Activated CD4-positive, alpha-beta T cell treated with anti-CD3 and anti-CD28 coated beads for 36 hours (primary cell): ENCODE measurements at regions not wholly inside any gene's neighbourhood (a gene's known extent, or its start where the extent isn't known, plus 50 kb on each side); places are given as distances from the start of the nearest gene placed in this dataset.

Experiments used
- ATAC-seq: fragments of 200-7000 bp; cut with Tn5 transposase; one replicate; pipeline ENCODE4 v1.10.0; 2021; ENCODE audit warnings: mild to moderate bottlenecking, moderate library complexity
- CTCF ChIA-PET: fragments of 350-600 bp; sonication (Branson Sonifier 250); formaldehyde crosslinking; loops from one replicate; lab custom pipeline; 2021; ENCODE audit warnings: antibody characterized with exemption; lab: Charles Lee
- POLR2A ChIA-PET: fragments of 350-600 bp; sonication (Branson Sonifier 250); formaldehyde crosslinking; loops from one replicate; lab custom pipeline; 2021; ENCODE audit warnings: antibody characterized with exemption, inconsistent platforms; lab: Charles Lee
- DNase-seq: peaks from one replicate; pipeline ENCODE4 v3.0.0-alpha.2; 2020
- H3K27ac Mint-ChIP-seq: one replicate; pipeline ENCODE4 v1.8.0; 2021; ENCODE audit warnings: mixed read lengths
- H3K27me3 Mint-ChIP-seq: one replicate; pipeline ENCODE4 v1.8.0; 2021; ENCODE audit warnings: mixed read lengths
- H3K36me3 Mint-ChIP-seq: one replicate; pipeline ENCODE4 v1.8.0; 2021; ENCODE audit warnings: low read depth, mixed read lengths
- H3K4me1 Mint-ChIP-seq: one replicate; pipeline ENCODE4 v1.8.0; 2021; ENCODE audit warnings: mixed read lengths
- H3K4me3 Mint-ChIP-seq: one replicate; pipeline ENCODE4 v1.8.0; 2021; ENCODE audit warnings: mild to moderate bottlenecking, moderate library complexity, mixed read lengths
- H3K9me3 Mint-ChIP-seq: one replicate; pipeline ENCODE4 v1.8.0; 2021; ENCODE audit warnings: low read depth, mixed read lengths
- intact Hi-C, 2 experiments: fragments of 100-400 bp; cut with DNase I in 1 of 2; cut with micrococcal nuclease in 1 of 2; formaldehyde crosslinking; loops; one replicate each; pipeline versions ENCODE4 v1.14.2 to v1.15.1; 2022 to 2024; cut with DNase I, micrococcal nuclease

GRCh38 chr2:122098306-122098705 lies 342.9 kb downstream of the TSN start:
- POLR2A ChIA-PET: no interaction called here
- Mint-ChIP-seq H3K27me3 (no peaks in the 10 kb centered on the region), H3K4me1 (no peaks in the 10 kb centered on the region), H3K9me3 (no peaks in the 10 kb centered on the region), H3K4me3 (no peak overlapping the region), H3K36me3 (no peaks in the 10 kb centered on the region), H3K27ac (no peak overlapping the region)
- CTCF ChIA-PET: no interaction called here
- intact Hi-C loops: no loop called here
- ATAC-seq (no peak), DNase-seq (no peak)

GRCh38 chr2:122100346-122100745 lies 344.9 kb downstream of the TSN start:
- Mint-ChIP-seq H3K9me3 (no peaks in the 10 kb centered on the region), H3K36me3 (no peaks in the 10 kb centered on the region), H3K4me1 (no peaks in the 10 kb centered on the region), H3K4me3 (no peak overlapping the region), H3K27ac (no peak overlapping the region), H3K27me3 (no peaks in the 10 kb centered on the region)
- ATAC-seq: no peak
- POLR2A ChIA-PET: no interaction called here
- DNase-seq: no peak
- intact Hi-C loops: no loop called here
- CTCF ChIA-PET: no interaction called here

DNA sequence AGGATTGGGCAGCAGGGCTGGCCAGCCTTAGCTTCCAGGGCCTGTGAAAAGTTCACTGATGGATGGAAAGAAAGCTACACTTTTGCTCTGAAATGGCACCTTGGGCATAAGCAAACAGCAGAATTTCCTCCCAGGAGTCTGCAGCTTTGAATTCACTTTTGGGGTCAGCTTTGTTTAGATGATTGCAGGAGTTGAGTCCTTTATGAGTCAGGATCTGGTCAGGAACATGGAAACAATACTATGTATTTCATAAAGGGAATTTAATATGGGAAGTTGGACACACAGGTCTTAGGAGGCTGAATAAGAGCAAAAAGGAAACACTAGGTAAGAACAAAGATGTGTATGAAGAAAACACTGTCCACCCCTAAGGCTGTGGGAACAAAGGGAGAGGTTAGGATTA lies 345.3 kb downstream of the TSN start:
- H3K27ac Mint-ChIP-seq: no peak overlapping the region
- ATAC-seq: no peak
- H3K36me3 Mint-ChIP-seq: no peaks in the 10 kb centered on the region
- intact Hi-C loops: no loop called here
- H3K9me3 Mint-ChIP-seq: no peaks in the 10 kb centered on the region
- no peak for DNase-seq
- H3K27me3 Mint-ChIP-seq: no peaks in the 10 kb centered on the region
- H3K4me3 Mint-ChIP-seq: no peak overlapping the region
- CTCF ChIA-PET: no interaction called here
- H3K4me1 Mint-ChIP-seq: no peaks in the 10 kb centered on the region
- POLR2A ChIA-PET: no interaction called here

- intact Hi-C loops: no loop called here
- POLR2A ChIA-PET: interaction anchor here (0.6 kb wide), 1 partner anchor 1033 kb away, joined by 4 read pairs; no protein-coding TSS in a partner anchor
- Mint-ChIP-seq H3K4me1 (no peaks in the 10 kb centered on the region), H3K4me3 (no peak overlapping the region), H3K27me3 (no peaks in the 10 kb centered on the region), H3K36me3 (no peaks in the 10 kb centered on the region), H3K9me3 (no peaks in the 10 kb centered on the region), H3K27ac (no peak overlapping the region)
- CTCF ChIA-PET: no interaction called here
- DNase-seq: no peak
- ATAC-seq: no peak
Observed at GRCh38 chr2:122101319-122101718, 345.9 kb downstream of the TSN start.

DNA sequence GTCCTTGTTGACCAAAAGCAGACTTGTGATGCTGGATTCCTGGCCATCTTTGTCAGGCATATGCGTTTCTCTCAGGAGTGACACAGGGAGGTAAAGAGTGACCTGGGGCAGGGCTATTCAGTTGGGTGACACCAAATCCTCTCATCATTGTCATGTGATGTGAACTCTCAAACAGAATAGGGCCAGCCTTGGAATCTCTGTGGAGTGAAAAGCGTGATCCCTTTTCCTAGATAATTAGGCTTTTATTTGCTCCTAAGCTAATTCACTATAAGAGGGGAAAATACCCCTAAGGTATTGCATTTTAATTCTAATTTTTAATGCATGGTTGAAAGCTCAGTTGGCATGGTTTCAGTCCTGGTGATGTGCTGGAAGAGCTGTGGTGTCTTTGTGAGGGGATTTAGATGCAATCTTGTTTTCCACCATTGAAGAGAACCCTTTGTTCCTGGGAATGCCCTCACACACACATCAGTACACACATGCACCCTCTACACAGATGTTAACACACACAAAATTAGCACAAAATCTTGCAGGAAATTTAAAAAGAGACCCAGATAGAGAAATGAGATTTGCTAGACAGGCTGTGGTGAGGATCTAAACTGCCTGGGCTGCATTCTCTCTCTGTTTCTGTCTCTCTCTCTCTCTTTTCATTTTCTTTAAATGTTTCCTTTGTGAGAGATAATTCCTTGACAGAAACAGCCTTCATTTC lies 349.9 kb downstream of the TSN start:
- intact Hi-C loops: no loop called here
- H3K4me1 Mint-ChIP-seq: no peaks in the 10 kb centered on the region
- no peaks in the 10 kb centered on the region for H3K36me3 Mint-ChIP-seq
- no peak for ATAC-seq
- peaks cover 3% of the 10 kb centered on the region for H3K27me3 Mint-ChIP-seq
- DNase-seq: no peak
- no peak overlapping the region for H3K27ac Mint-ChIP-seq
- no peaks in the 10 kb centered on the region for H3K9me3 Mint-ChIP-seq
- CTCF ChIA-PET: no interaction called here
- H3K4me3 Mint-ChIP-seq: no peak overlapping the region
- POLR2A ChIA-PET: no interaction called here

GRCh38 chr2:122105877-122106206 lies 350.4 kb downstream of the TSN start:
- DNase-seq (no peak), ATAC-seq (no peak)
- no peaks in the 10 kb centered on the region for H3K36me3 Mint-ChIP-seq
- H3K9me3 Mint-ChIP-seq: no peaks in the 10 kb centered on the region
- ChIA-PET CTCF (no interaction called here), POLR2A (no interaction called here)
- intact Hi-C loops: no loop called here
- no peaks in the 10 kb centered on the region for H3K4me1 Mint-ChIP-seq
- peaks cover 3% of the 10 kb centered on the region for H3K27me3 Mint-ChIP-seq
- H3K27ac Mint-ChIP-seq: no peak overlapping the region
- no peak overlapping the region for H3K4me3 Mint-ChIP-seq

DNA sequence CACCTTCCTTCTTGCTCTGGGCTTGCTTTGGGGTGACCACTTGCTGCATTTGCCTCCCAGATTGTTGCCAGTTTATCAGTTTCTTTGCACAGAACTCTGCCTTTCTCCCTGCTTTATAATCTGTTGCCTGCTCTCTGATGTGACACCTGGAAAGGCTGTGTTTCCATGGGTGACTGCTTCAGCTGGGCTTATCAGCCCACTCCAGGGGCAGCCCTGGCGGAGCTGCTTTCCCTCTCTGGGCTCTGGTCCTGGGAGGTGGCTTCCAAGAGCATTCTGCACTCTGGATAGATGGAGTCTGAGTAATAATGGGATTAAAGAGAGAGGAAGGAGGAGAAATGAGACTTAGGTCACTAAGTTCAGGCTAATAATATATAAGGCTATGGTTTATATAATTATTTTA lies 352.7 kb downstream of the TSN start:
- Mint-ChIP-seq H3K4me3 (no peak overlapping the region), H3K36me3 (no peaks in the 10 kb centered on the region), H3K4me1 (no peaks in the 10 kb centered on the region), H3K9me3 (no peaks in the 10 kb centered on the region), H3K27ac (no peak overlapping the region), H3K27me3 (peaks cover 3% of the 10 kb centered on the region)
- intact Hi-C loops: no loop called here
- no peak for ATAC-seq
- no peak for DNase-seq
- CTCF ChIA-PET: no interaction called here
- POLR2A ChIA-PET: no interaction called here

DNA sequence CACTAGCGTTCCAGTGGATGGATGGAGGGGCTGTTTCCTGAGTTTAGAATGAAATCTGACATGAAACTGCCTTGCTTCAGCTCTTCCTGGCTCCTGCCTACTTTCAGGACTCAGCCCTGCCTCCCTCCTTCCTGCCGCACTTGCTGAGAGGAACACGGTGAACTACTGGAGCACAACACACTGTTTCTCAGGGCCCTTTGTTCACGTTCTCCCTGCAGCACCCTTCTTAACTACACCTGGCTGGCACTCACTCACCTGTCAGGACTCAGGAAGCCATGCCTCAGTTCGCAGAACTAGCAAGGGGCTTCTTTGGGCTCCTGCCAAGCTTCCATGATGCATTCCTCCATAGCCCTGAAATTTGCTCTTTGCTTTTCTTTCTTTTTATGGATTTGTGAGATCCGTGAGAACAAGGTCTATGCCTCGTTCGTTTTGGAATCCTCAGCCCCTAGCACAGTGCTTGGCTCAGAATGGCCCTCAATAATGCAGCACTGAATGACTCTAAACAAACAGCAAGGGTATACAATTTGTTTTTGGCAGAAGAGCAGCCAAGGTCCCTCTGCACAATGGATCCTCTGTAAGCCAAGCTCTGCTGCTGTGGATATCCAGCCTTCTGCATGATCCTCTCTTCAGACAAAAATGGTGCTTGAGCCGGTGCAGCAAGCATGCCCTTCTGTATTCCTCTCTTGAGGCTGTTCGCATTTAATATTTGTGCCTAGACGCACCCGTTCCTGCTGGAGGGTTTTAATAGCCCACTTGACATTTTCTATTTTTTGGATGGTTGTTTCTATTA lies 357.0 kb downstream of the TSN start:
- Mint-ChIP-seq H3K27ac (no peak overlapping the region), H3K4me1 (no peaks in the 10 kb centered on the region), H3K9me3 (no peaks in the 10 kb centered on the region), H3K36me3 (no peaks in the 10 kb centered on the region), H3K4me3 (no peak overlapping the region), H3K27me3 (no peaks in the 10 kb centered on the region)
- ChIA-PET CTCF (no interaction called here), POLR2A (no interaction called here)
- intact Hi-C loops: loop anchor here in 1 of 2 experiments (1.0 kb wide), 1 partner anchor 11 kb away; no protein-coding TSS in a partner anchor
- no peak for ATAC-seq
- no peak for DNase-seq

DNA sequence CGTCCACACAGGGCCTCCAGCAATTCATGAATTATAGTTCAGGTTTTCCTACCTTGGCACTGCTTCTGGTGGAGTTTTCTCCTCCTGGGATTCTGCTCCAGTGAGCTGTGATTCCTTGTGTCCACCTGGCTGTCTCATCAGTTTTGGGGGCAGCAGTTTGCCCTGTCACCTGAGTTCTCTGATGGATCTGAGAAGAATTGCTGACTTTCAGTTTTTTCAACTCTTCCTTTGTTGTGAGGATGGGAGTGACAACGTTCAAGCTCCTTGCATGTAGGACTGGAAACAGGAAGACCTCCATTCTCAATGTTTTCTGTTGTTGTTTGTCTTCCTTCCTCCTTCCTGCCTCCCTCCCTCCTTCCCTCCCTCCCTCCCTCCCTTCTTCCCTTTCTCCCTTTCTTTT lies 359.0 kb downstream of the TSN start:
- no peaks in the 10 kb centered on the region for H3K4me1 Mint-ChIP-seq
- no peak overlapping the region for H3K27ac Mint-ChIP-seq
- no peaks in the 10 kb centered on the region for H3K36me3 Mint-ChIP-seq
- DNase-seq (no peak), ATAC-seq (no peak)
- no peaks in the 10 kb centered on the region for H3K27me3 Mint-ChIP-seq
- ChIA-PET POLR2A (no interaction called here), CTCF (no interaction called here)
- no peaks in the 10 kb centered on the region for H3K9me3 Mint-ChIP-seq
- H3K4me3 Mint-ChIP-seq: no peak overlapping the region
- intact Hi-C loops: no loop called here

- Mint-ChIP-seq H3K27me3 (no peaks in the 10 kb centered on the region), H3K4me1 (no peaks in the 10 kb centered on the region), H3K36me3 (no peaks in the 10 kb centered on the region), H3K4me3 (no peak overlapping the region), H3K9me3 (peaks cover 5% of the 10 kb centered on the region), H3K27ac (no peak overlapping the region)
- ATAC-seq: no peak
- POLR2A ChIA-PET: no interaction called here
- intact Hi-C loops: no loop called here
- CTCF ChIA-PET: no interaction called here
- no peak for DNase-seq
Observed at GRCh38 chr2:122117371-122117770, 361.9 kb downstream of the TSN start.

DNA sequence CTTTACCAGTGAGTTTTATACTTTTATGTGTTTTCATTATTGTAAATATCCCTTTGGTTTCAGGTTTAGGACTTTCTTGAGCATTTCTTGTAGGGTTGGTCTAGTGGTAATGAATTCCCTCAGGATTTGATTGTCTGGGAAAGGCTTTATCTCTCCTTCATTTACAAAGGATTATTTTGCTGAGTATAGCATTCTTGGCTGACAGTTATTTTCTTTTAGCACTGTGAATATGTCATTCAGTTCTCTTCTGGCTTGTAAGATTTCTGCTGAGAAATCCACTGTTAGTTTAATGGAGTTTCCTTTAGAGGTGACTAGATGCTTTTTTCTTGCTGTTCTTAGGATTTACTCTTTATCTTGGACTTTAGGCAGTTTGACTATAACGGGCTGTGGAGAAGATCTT lies 373.9 kb downstream of the TSN start:
- Mint-ChIP-seq H3K27me3 (no peaks in the 10 kb centered on the region), H3K36me3 (no peaks in the 10 kb centered on the region), H3K4me1 (no peaks in the 10 kb centered on the region), H3K4me3 (no peak overlapping the region), H3K9me3 (peaks cover 19% of the 10 kb centered on the region), H3K27ac (no peak overlapping the region)
- CTCF ChIA-PET: no interaction called here
- POLR2A ChIA-PET: no interaction called here
- intact Hi-C loops: no loop called here
- ATAC-seq: no peak
- DNase-seq: no peak

- Mint-ChIP-seq H3K27ac (no peak overlapping the region), H3K4me1 (no peaks in the 10 kb centered on the region), H3K4me3 (no peak overlapping the region), H3K27me3 (peaks cover 4% of the 10 kb centered on the region), H3K9me3 (peaks cover 16% of the 10 kb centered on the region), H3K36me3 (no peaks in the 10 kb centered on the region)
- intact Hi-C loops: no loop called here
- no peak for DNase-seq
- POLR2A ChIA-PET: no interaction called here
- CTCF ChIA-PET: interaction anchor here (0.6 kb wide), 1 partner anchor 290 kb away, joined by 3 read pairs; no protein-coding TSS in a partner anchor
- ATAC-seq: no peak
Observed at GRCh38 chr2:122132147-122132691, 376.8 kb downstream of the TSN start.
